H9 (cell line): ENCODE measurements at regions not wholly inside any gene's neighbourhood (a gene's known extent, or its start where the extent isn't known, plus 50 kb on each side); places are given as distances from the start of the nearest gene placed in this dataset.

Source experiments
- DNase-seq: peaks from one replicate; pipeline ENCODE4 v3.0.0-alpha.2; 2017
- H2AFZ ChIP-seq: one replicate; pipeline ENCODE4 v1.6.1; 2013; ENCODE audit warnings: mild to moderate bottlenecking, low read length, control low read depth, moderate library complexity
- H2AK5ac ChIP-seq: 2 replicates; pipeline ENCODE4 v1.6.1; 2013; ENCODE audit warnings: low read length, control low read depth, mixed read lengths; ENCODE audit not compliant: insufficient read length
- H2BK120ac ChIP-seq: one replicate; pipeline ENCODE4 v1.6.1; 2013; ENCODE audit warnings: low read depth, mild to moderate bottlenecking, low read length, control low read depth, inconsistent platforms; ENCODE audit not compliant: poor library complexity, severe bottlenecking
- H2BK12ac ChIP-seq: 2 replicates; pipeline ENCODE4 v1.6.1; 2013; ENCODE audit warnings: low read length, control low read depth, mixed read lengths, low read depth; ENCODE audit not compliant: insufficient read length
- H2BK15ac ChIP-seq: 2 replicates; pipeline ENCODE4 v1.6.1; 2013; ENCODE audit warnings: low read depth, low read length, control low read depth
- H2BK20ac ChIP-seq: one replicate; pipeline ENCODE4 v1.6.1; 2013; ENCODE audit warnings: low read depth, mild to moderate bottlenecking, low read length, control low read depth, inconsistent platforms; ENCODE audit not compliant: poor library complexity, severe bottlenecking
- H2BK5ac ChIP-seq: 2 replicates; pipeline ENCODE4 v1.6.1; 2013; ENCODE audit warnings: low read length, control low read depth, mixed read lengths; ENCODE audit not compliant: insufficient read length
- H3K14ac ChIP-seq: 2 replicates; pipeline ENCODE4 v1.6.1; 2013; ENCODE audit warnings: low read length, control low read depth; ENCODE audit not compliant: insufficient read depth
- H3K18ac ChIP-seq: 2 replicates; pipeline ENCODE4 v1.6.1; 2013; ENCODE audit warnings: low read depth, mild to moderate bottlenecking, mixed read lengths, low read length, control low read depth; ENCODE audit not compliant: insufficient read length
- H3K23ac ChIP-seq: 2 replicates; pipeline ENCODE4 v1.6.1; 2013; ENCODE audit warnings: low read length, control low read depth, mixed read lengths, low read depth; ENCODE audit not compliant: insufficient read length
- H3K23me2 ChIP-seq: 2 replicates; pipeline ENCODE4 v1.6.1; 2013; ENCODE audit warnings: low read depth, mild to moderate bottlenecking, mixed read lengths, low read length, control low read depth; ENCODE audit not compliant: insufficient read length, poor library complexity, severe bottlenecking
- H3K27ac ChIP-seq: 2 replicates; pipeline ENCODE4 v1.5.1; 2013; ENCODE audit warnings: low read length, control low read depth, mixed read lengths, low read depth; ENCODE audit not compliant: insufficient read length
- H3K27me3 ChIP-seq: 2 replicates; pipeline ENCODE4 v1.6.1; 2013; ENCODE audit warnings: low read length, control low read depth, inconsistent platforms; ENCODE audit not compliant: insufficient read depth
- H3K4ac ChIP-seq: 2 replicates; pipeline ENCODE4 v1.6.1; 2013; ENCODE audit warnings: low read depth, mild to moderate bottlenecking, control low read depth, inconsistent platforms, low read length, moderate library complexity
- H3K4me1 ChIP-seq: 2 replicates; pipeline ENCODE4 v1.6.1; 2013; ENCODE audit warnings: low read length, control low read depth, inconsistent platforms; ENCODE audit not compliant: insufficient read depth
- H3K4me2 ChIP-seq: 2 replicates; pipeline ENCODE4 v1.6.1; 2013; ENCODE audit warnings: low read length, control low read depth, mixed read lengths; ENCODE audit not compliant: insufficient read length, insufficient read depth
- H3K56ac ChIP-seq: 2 replicates; pipeline ENCODE4 v1.6.1; 2013; ENCODE audit warnings: low read depth, mild to moderate bottlenecking, mixed read lengths, low read length, control low read depth; ENCODE audit not compliant: insufficient read length
- H3K79me1 ChIP-seq: 2 replicates; pipeline ENCODE4 v1.6.1; 2013; ENCODE audit warnings: low read depth, mild to moderate bottlenecking, moderate library complexity, low read length, control low read depth, inconsistent platforms; ENCODE audit not compliant: insufficient read depth, poor library complexity, severe bottlenecking
- H3K79me2 ChIP-seq: 2 replicates; pipeline ENCODE4 v1.6.1; 2013; ENCODE audit warnings: low read length, control low read depth, inconsistent platforms; ENCODE audit not compliant: insufficient read depth
- H3K9ac ChIP-seq: 2 replicates; pipeline ENCODE4 v1.6.1; 2013; ENCODE audit warnings: low read length, control low read depth, mixed read lengths; ENCODE audit not compliant: insufficient read length; ENCODE audit errors: extremely low read depth
- H3K9me3 ChIP-seq: one replicate; pipeline ENCODE4 v1.6.1; 2013; ENCODE audit warnings: low read depth, low read length, inconsistent platforms; ENCODE audit not compliant: control insufficient read depth
- H3T11ph ChIP-seq: one replicate; pipeline ENCODE4 v1.6.1; 2013; ENCODE audit warnings: mild to moderate bottlenecking, low read length, control low read depth, inconsistent platforms
- H4K20me1 ChIP-seq: one replicate; pipeline ENCODE4 v1.6.1; 2013; ENCODE audit not compliant: control insufficient read depth, insufficient read length, insufficient read depth
- H4K5ac ChIP-seq: 2 replicates; pipeline ENCODE4 v1.6.1; 2013; ENCODE audit warnings: low read depth, mild to moderate bottlenecking, mixed read lengths, low read length, control low read depth; ENCODE audit not compliant: insufficient read length
- H4K8ac ChIP-seq: replicated peaks from 2 replicates; pipeline ENCODE4 v1.6.1; 2013; ENCODE audit warnings: low read length, control low read depth, mixed read lengths, low read depth; ENCODE audit not compliant: insufficient read length
- H4K91ac ChIP-seq: 2 replicates; pipeline ENCODE4 v1.6.1; 2013; ENCODE audit warnings: low read depth, mild to moderate bottlenecking, moderate library complexity, mixed read lengths, low read length, control low read depth; ENCODE audit not compliant: insufficient read length
- H3K27ac Mint-ChIP-seq, 3 experiments: 2 replicates in 2 of 3; 3 replicates in 1 of 3; pipeline ENCODE4 v1.8.0; 2020 to 2021; ENCODE audit warnings: mixed read lengths in 3 of 3, mild to moderate bottlenecking in 1 of 3, moderate library complexity in 1 of 3
- H3K27me3 Mint-ChIP-seq: 2 replicates; pipeline ENCODE4 v1.8.0; 2021; ENCODE audit warnings: low read depth, mild to moderate bottlenecking, moderate library complexity, mixed read lengths
- H3K36me3 Mint-ChIP-seq, 3 experiments: 2 replicates in 2 of 3; 3 replicates in 1 of 3; pipeline ENCODE4 v1.8.0; 2020 to 2021; ENCODE audit warnings: low read depth in 3 of 3, mixed read lengths in 3 of 3; ENCODE audit not compliant: insufficient read depth in 1 of 3
- H3K4me1 Mint-ChIP-seq, 2 experiments: 2 replicates each; pipeline ENCODE4 v1.8.0; 2020; ENCODE audit warnings: mixed read lengths in 2 of 2
- H3K4me3 Mint-ChIP-seq, 2 experiments: 2 replicates in 1 of 2; 3 replicates in 1 of 2; pipeline ENCODE4 v1.8.0; 2020 to 2021; ENCODE audit warnings: mild to moderate bottlenecking in 2 of 2, mixed read lengths in 2 of 2, moderate library complexity in 1 of 2
- H3K9me3 Mint-ChIP-seq, 2 experiments: 2 replicates in 1 of 2; 3 replicates in 1 of 2; pipeline ENCODE4 v1.8.0; 2020; ENCODE audit warnings: mild to moderate bottlenecking in 2 of 2, mixed read lengths in 2 of 2, moderate library complexity in 1 of 2
- CTCF ChIP-seq: fragments of 200-600 bp; sonication (generic); conservative IDR thresholded peaks from 3 replicates; pipeline ENCODE4 v1.8.0; 2021; ENCODE audit warnings: antibody characterized with exemption, mild to moderate bottlenecking
- WGBS: extraction: QIAGEN DNeasy Blood & Tissue Kit; methylation state at CpG from one replicate; pipeline ENCODE4 v1.1.7; 2013; ENCODE audit warnings: missing lambda C conversion rate, low lambda C conversion rate, mixed read lengths; ENCODE audit not compliant: insufficient read length; ENCODE audit errors: extremely low coverage; 5-methylcytosine and 5-hydroxymethylcytosine counted together

DNA sequence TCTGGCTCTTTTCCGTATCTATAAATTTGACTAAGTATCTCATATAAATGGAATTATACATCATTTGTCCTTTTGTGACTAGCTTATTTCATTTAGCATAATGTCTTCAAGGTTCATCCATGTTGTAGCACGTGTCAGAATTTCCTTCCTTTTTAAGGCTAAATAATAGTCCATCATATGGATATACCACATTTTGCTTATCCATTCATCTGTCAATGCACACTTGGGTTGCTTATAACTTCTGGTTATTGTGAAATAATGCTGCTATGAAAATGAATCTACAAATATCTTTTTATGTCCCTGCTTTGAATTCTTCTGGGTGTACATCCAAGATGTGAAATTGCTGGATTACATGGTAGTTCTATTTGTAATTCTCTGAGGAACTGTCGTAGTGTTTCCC, 119.6 kb downstream of the RHOU start:
- Histone ChIP-seq H2BK5ac (no peak overlapping the region), H3K18ac (no peak overlapping the region), H3K9me3 (no peaks in the 10 kb centered on the region), H3K23ac (no peak overlapping the region), H3K27me3 (no peaks in the 10 kb centered on the region), H4K5ac (no peak overlapping the region), H4K91ac (no peak overlapping the region), H2AFZ (no peak overlapping the region), H3K4ac (no peak overlapping the region), H2BK15ac (no peak overlapping the region), H3K4me2 (no peak overlapping the region), H3T11ph (no peak overlapping the region), H3K4me1 (no peaks in the 10 kb centered on the region; the same call in 1 of the 2 replicates), H2AK5ac (no peak overlapping the region), H3K27ac (no peak overlapping the region), H2BK12ac (no peak overlapping the region), H4K8ac (no peak overlapping the region), H3K14ac (no peak overlapping the region), H4K20me1 (no peaks in the 10 kb centered on the region), H3K79me1 (no peaks in the 10 kb centered on the region), H3K23me2 (no peaks in the 10 kb centered on the region), H2BK120ac (no peak overlapping the region), H3K79me2 (no peaks in the 10 kb centered on the region), H3K9ac (no peak overlapping the region), H2BK20ac (no peak overlapping the region), H3K56ac (no peak overlapping the region)
- no peak for DNase-seq
- Mint-ChIP-seq H3K4me3 (no peak overlapping the region), H3K9me3 (peaks cover 4% of the 10 kb centered on the region in 2 experiments; a peak in 4 of 5 replicates), H3K4me1 (peaks cover 45 to 46% of the 10 kb centered on the region in 2 experiments), H3K27me3 (no peaks in the 10 kb centered on the region), H3K27ac (no peak overlapping the region), H3K36me3 (peaks cover 0 to 3% (median 2%) of the 10 kb centered on the region in 3 experiments; a peak in 4 of 7 replicates)
- TF ChIP-seq CTCF = no peak
- no CpG with 5 or more reads among the region's 3 CpGs for WGBS
